ENCODE measurements at regions not wholly inside any gene's neighbourhood (a gene's known extent, or its start where the extent isn't known, plus 50 kb on each side); places are given as distances from the start of the nearest gene placed in this dataset.
"Not testable (repeated sequence)": the region's sequence is repeated elsewhere in the genome, so short reads cannot be mapped to it uniquely, and the experiment has no call there.

DNA sequence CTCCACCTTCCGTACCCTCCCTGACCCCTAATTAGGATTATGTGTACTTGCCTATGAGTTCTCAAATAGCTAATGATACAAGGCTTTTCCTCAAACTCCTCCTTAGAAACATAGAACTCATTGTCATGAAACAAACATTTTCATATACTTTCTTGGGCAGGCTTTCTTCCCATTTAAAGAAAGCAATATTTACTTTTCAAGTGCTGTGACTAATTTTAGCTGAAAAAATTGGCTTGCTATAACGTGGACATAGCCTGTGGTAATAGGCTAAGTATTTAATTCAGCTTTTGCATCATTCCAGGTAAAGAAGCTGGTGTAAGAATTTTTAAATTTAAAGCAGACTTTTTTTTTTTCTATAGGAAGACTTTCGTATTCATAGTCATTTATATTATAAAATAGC, 208.7 kb downstream of the SOX2 start:
- DNase-seq (ENCODE audit: low spot score), result no peak

DNA sequence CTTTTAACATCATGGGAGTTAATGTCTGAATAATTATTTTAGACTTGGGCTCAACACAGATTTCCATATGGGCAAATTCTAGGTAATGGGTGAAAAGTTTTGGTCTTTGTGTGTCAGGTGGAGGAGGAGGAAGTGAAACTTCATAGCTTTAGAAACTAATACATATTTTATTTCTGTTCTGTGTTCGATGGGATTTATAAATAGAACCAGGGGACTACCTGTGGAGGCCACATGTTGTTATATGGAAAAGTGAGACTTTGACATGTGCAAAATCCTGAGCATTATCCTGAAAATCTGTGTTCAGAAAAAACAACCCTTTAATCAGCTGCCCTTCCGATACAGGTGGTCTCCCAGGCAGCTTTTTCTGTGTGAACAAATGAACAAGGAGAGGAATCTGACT, 209.5 kb downstream of the SOX2 start:
- DNase-seq (ENCODE audit: low spot score), result no peak

DNA sequence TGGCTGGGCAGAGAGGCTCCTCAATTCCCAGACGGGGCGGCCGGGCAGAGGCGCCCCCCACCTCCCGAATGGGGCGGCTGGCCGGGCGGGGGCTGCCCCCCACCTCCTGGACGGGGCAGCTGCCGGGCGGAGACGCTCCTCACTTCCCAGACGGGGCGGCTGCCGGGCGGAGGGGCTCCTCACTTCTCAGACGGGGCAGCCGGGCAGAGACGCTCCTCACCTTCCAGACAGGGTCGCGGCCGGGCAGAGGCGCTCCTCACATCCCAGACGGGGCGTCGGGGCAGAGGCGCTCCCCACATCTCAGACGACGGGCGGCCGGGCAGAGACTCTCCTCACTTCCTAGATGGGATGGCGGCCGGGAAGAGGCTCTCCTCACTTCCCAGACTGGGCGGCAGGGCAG, 214.1 kb downstream of the SOX2 start:
- not testable (repeated sequence) for DNase-seq (ENCODE audit: low spot score)

DNA sequence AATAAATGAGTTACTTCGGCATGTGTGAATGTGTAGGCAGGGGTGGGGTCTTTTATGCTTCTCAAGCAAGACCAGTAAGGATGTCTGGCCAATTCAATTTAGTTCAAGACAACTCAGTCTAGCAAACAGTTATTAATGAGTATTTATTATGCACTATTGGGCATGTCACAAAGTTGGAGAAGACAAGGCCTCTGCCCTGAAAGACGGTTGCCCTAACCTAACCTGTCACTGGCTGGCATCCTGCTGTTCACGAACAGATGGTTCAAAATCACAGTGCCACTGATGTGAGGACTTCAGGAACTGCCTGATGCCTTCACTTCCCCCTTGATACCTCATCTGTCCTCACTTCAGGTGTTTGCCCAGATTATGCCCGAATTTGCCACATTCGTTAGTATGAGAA, 217.8 kb downstream of the SOX2 start:
- DNase-seq (ENCODE audit: low spot score), result no peak

DNA sequence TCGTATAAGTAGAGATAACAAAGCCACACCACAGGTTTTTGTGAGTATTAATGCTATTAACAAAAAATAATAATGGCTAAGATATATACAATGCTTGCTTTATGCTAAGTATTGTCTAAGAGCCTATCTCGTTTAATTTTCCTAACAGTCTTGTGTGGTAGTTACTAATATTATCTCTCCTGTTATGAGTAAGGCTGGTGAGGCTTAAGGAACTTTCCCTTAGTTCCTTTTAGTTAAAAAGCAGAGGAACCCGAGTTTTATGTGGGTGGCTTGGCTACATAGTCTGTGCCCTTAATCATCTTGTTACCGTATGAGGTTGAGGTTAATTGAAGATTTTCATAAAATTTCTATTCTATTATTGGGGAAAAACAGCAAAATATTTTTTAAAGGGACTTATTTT, 218.4 kb downstream of the SOX2 start:
- no peak for DNase-seq (ENCODE audit: low spot score)

DNA sequence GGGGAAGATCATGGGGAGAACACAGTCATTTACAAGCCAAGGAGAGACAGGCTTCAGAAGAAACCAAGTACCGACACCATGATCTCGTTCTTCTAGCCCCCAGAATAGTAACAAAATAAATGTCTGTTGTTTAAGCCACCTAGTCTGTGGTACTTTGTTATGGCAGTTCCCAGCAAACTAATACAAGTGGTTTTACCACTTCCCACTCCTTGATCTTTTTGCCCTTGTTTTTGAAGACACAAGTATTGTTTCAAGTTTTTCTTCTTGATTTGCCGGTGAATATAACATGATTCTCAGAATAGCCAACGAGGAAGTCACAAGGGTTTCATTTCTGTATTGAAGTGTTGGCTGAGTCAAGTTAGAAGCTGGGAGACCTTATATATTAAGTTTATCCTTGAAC, 220.3 kb downstream of the SOX2 start:
- no peak for DNase-seq (ENCODE audit: low spot score)

DNA sequence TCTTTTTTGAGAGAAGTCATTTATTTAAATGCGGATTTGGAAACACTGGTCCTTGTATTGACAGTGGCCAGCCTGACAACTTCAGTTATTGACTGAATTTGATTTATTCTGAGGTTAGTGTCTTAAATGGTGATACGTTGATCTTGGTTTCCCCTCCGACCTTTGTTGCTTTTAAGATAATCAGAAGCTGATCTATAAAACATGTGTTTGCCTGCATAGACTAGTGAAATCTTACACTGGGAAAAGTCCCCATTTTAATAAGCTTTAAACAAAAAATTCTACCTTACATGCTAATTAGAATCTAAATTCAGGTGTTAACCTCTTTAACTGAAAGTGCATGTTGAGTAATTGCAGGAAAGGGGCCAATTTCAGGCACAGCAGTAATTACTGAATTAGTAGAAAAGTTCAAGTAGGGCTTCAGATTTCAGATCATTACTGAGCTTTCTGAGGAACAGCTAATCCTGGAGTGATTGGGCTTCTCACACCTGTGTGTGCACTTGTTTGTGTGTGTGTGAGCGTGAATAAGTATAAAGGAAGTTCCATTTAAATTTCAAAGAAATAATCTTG, 221.4 kb downstream of the SOX2 start:
- DNase-seq (ENCODE audit: low spot score), result no peak

DNA sequence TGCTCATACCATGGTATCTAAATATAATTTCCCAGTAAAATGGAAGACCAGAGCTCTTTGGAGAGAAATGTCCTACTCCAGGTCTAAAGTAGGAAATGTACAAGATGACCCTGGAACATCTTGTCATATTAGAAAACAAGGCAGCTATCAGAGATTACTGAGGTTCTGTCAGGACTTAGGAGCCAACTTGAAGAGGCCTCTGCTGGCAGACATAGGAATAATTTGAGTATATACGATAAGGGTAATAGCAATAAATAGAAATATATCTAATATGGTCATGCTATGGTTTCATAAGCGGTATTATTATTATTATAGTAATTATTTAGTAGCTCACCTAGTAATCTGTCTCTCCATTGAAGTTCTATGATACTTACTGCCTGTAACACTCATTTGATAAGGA, 224.2 kb downstream of the SOX2 start:
- DNase-seq (ENCODE audit: low spot score), result no peak

DNA sequence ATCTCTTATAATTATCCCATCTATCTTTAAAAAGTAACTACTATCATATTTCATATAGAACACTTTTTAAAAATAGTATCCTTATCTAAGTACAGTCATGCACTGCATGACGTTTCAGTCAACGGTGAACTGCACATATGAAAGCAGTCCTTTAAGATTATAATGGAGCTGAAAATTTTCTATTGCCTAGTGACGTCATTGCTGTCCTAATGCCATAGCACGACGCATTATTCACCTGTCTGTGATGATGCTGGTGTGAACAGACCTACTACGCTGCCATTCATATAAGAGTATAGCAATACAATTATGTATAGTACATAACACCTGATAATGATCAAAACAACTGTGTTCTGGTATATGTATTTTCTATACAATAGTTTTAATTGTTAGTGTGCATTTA, 225.0 kb downstream of the SOX2 start:
- DNase-seq (ENCODE audit: low spot score), result no peak

DNA sequence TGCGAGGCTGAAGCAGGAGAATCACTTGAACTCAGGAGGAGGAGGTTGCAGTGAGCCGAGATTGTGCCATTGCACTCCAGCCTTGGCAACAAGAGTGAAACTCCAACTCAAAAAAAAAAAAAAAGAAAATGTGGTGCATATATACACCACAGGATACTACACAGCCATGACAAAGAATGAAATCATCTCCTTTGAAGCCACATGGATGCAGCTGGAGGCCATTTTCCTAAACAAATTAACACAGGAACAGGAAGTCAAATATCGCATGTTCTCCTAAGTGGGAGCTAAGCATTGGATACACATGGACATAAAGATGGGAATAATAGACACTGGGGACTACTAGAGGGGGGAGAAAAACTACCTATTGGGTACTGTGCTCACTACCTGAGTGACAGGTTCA, 226.9 kb downstream of the SOX2 start:
- DNase-seq (ENCODE audit: low spot score), result not testable (repeated sequence)

DNA sequence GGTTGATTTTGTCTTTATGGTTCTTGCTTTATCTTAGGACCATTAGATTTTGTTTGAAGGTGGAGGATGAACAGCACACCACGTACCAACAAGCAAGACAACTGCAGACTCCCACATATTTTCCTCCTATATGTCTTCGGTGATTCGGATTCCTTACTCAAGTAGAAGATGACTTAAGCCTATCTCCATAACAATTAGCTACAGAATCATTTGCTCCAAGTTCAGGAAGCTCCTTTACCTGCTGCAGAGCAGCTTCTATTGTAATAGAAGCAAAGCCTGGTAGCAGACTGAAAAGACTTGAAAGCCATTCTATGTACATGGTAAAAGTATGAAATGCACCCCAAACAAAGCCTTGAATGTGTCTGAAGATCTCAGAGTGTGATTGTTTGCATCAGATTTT, 229.0 kb downstream of the SOX2 start:
- no peak for DNase-seq (ENCODE audit: low spot score)

DNA sequence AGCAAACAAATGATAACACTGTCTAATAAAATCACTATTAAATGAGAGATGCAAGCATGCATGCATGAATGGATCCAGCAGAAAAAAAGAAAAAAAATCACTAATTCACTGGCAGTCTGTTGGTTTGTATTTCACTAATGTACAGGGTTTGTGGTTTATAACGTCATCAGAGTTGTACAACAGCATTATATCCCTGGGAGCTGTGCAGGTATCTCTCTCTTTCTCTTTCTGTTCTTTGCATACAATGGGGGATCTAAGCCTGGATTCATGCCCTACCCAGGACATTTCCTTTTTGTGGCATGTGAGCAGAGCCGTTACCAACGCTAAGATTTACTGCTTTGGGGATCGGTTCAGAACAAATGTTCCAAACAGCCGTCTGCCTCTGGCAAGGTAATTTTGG, 229.5 kb downstream of the SOX2 start:
- no peak for DNase-seq (ENCODE audit: low spot score)

DNA sequence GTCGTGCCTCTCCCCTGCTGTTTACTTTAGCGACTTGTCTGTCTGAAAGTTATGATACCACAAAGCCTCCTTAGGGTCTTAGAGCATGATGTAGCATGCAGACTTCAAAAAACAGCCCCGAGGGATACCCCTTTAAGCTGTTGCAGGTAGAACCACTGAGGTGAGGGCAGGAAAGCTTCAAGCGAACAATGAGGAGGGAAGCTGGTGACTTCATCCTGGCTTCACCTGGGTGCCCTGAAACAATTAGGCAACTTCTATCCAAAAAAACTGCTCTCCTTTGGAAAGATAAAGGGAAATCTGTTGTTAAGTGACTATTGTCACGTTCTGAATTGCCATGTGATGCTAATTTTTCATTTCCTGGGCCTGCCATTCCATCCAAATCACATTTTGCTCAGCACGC, 231.6 kb downstream of the SOX2 start:
- no peak for DNase-seq (ENCODE audit: low spot score)

DNA sequence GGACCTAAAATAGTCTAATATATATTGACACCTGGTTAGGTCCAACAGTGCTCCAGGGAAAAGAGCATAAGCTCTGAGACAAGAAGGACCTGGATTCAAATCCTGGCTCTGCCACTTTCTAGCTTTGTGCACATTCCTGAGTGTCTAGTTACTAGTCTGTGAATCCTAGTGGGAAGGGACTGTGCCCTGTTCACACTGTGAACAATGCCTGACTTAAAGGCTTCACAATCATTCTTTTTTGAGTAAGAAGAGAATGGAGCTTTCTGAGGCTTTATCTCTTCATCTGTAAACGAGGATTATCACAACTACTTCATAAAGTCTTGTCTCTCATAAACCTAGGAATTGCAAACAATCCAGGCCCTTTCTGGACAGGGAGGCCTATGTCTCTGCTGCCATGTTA, 235.9 kb downstream of the SOX2 start:
- DNase-seq (ENCODE audit: low spot score), result no peak

DNA sequence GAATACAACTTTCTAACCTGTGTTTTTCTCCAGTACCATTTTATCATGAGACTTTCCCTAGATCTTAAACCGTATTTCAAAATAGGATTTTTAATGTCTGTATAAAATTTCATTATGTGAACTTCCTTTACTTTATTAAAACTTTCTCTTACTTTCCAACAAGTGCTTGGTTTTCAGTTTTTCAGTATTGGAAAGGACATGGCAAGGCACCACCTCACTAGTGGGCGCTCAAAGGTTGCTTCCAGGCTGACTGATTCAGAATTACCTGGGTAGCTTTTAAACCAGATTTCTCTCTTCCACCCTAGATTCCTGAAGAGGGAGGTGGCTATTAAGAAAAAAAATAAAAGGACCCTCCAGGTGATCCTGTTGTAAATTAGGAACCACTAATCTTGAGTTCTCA, 236.6 kb downstream of the SOX2 start:
- no peak for DNase-seq (ENCODE audit: low spot score)

DNA sequence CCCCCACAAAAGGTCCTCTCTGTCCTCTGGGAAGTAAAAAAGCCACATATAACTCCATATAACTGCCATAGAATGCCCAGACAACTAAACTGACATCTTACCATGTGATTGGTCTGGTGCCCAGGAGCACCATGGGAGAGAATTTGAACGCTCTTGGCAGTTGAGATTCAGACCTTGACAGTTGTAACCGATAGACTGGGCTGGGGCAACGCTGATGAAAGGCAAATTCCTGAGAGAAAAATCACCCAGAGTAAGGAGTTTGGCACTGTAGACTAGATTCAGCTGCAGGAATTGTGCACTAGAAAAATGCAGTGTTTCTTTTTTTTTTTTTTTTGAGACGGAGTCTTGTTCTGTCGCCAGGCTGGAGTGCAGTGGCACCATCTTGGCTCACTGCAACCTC, 240.5 kb downstream of the SOX2 start:
- no peak for DNase-seq (ENCODE audit: low spot score)

DNA sequence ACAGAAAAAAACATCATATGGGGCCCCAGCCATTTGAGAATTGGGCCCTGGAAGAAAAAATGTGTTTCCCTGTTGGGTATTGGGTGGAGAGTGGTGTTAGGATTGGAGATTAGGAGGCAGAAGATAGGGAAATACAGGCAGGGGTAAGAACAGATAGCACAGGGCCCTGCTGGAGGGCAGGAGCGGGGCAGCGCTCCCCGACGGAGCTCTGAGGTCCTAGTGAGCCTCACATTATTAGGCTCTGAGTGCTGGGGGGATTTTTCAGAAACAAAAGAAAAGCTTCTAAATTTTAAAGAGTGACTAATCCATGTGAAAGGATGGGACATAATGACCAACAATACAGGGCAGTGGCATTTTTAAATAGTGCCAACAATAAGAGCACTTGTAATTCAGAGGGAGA, 241.2 kb downstream of the SOX2 start:
- no peak for DNase-seq (ENCODE audit: low spot score)

DNA sequence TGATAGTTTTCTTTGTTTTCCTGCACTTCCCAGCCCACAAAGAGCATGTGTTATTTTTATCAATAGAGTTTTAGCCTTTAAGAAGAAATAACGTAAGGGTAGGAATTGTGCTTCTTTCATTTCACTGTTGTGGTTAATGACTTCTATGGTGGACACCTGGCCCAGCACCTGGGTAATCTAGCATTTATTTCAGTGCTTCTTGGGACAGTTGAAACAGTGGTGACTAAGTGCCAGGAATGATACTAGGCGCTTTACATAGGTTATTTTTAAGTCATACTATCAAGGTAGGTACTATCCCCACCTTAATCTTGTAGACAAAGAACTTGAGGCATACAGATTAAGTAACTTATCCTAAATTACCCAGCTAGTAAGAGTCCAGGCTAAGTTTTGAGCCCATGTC, 243.8 kb downstream of the SOX2 start:
- no peak for DNase-seq (ENCODE audit: low spot score)

DNA sequence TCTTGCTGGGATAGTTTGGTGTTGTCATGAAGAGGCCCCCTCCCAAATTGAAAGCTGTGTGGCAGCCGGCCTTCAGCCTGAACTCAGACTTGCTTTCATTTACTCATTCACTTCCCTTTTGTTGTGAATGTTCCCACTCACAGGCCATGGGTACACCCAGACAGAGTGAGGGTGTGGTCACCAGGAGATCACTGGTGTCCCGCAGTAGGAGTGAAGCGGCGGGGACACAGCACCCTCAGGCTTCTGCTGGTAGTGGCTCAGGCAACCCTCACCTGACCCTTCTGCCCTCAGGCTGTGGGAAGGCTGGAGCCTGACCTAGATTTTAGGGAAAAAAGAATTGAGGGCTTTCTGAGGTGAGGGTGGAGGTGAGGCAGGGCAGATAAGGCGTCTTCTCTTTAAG, 244.4 kb downstream of the SOX2 start:
- no peak for DNase-seq (ENCODE audit: low spot score)

DNA sequence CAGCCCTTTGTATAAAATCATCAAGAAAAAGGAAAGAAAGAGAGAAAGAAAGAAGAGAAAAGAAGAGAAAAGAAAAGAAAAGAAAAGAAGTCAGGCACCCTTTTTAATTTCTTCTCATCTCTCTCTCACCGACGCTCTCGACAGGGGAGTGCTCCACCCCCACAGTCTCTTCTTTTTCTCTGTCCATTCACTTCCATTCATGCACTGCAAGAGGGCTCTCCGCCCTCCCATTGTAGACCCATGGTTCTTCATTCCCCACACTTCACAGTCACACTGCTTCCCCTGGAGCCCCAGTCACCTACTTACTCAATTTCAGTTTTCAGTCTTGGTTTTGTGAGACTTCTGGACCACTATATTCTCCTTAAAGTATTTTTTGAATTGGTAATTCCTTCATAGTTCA, 254.7 kb downstream of the SOX2 start:
- DNase-seq (ENCODE audit: low spot score), result no peak

DNA sequence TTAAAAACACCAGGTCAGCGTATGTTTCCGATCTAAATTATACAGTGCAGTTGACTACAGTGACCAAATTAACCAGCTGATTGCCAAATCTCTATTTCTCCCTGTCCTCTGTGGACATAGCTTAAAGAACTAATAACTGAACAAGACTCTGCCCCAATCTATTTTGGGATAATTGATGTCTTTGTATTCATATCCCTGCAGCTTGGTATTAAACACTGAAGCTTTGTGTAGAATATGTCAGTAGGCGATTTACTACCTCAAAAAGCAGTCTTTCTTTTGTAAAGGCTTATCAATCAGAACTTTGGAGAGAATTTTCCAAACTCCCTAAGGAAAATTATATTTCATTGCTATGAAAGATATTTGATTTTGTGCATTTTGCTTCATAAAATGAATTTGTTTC, 258.2 kb downstream of the SOX2 start:
- DNase-seq (ENCODE audit: low spot score), result no peak

DNA sequence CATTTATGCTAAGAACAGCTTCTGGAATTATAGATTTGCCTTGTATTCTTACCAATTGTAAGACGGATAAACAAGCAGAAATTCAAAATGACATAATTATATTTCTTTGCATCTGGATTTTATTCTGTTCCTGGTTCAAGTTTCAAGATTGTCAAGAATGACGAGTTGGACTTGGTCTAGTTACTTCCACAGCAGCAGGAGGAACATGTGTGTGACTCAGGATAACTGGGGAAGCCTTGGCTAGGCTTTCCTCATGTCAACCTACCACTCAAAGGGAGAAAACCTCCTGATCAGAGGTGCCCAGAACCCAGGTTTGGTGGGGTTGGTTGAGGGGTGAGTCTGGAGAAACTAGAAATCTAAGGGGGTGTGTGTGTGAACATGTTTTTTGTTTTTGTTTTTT, 259.7 kb downstream of the SOX2 start:
- DNase-seq (ENCODE audit: low spot score), result no peak

DNA sequence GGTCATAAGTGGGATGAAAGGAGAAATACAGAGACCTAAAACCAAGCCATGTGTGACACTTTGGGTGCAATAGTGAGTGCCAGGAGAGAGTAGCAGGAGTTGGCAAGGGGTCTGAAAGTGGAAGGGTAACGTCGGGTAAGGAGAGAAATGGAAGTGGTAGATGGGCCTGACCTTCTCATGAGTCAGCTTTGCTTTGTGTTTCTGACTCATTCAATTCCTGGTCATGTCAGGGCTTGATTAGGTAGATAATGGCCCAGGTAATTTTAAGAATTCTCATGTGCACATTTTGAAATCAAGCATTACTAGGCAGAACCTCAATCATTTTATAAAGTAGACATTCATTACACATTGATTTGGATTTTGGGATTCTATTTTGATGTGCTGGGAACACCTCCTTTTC, 262.5 kb downstream of the SOX2 start:
- no peak for DNase-seq (ENCODE audit: low spot score)

DNA sequence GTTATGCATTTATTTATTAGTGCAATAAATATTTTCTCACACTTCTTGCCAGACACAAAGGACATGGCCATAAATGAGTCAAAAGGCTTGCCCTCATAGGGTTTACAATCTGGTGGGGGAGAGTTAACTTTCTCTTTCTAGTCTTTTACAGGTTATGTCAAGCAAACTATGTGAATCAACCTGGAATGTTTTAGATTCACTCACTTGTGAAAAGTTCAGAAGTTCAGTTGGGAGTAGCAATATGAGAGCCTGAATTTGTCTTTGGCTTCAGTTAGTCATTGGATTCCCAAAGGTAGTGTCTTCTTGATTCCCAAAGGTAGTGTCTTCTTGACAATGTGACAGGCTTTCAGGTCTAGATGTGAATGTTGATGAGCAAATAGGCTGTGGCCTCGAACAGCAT, 264.8 kb downstream of the SOX2 start:
- no peak for DNase-seq (ENCODE audit: low spot score)

DNA sequence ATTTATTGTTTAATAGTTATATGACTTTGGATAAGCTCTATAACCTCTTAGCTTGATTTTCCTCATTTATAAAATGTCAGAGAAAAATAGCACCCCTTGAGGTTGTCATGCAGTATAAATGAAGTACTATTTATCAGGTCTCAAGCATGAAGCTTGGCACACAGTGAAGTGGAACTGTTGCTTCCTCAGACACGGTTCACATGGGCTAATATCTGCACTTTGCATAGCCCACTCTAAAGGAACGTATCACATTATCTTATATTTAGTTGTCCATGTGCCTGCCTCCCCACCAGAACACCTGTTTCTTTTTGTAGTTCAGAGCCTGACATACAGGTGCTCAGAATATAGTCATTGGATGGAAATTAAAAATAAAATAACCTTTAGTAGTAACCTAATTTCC, 273.7 kb downstream of the SOX2 start:
- DNase-seq (ENCODE audit: low spot score), result no peak

All from Ammon's horn (tissue), 1 donor.